ENCODE measurements at regions not wholly inside any gene's neighbourhood (a gene's known extent, or its start where the extent isn't known, plus 50 kb on each side); places are given as distances from the start of the nearest gene placed in this dataset.

- TF ChIP-seq CTCF (IDR thresholded peaks at IDR 0.05; ENCODE audit: insufficient read depth, low read depth, low read length, missing control alignments): no peak
- DNase-seq (ENCODE audit: low read depth): no peak
- H3K4me3 ChIP-seq (ENCODE audit: low read depth, low read length): no peak overlapping the region
Observed at GRCh38 chr1:87869567-87869966, 540.9 kb downstream of the LMO4 start.

GRCh38 chr1:87872189-87872588 is 543.5 kb downstream of the LMO4 start:
- peak; percentile 21 for DNase-seq (ENCODE audit: low read depth)
- no peak overlapping the region for H3K4me3 ChIP-seq (ENCODE audit: low read depth, low read length)
- TF ChIP-seq CTCF (IDR thresholded peaks at IDR 0.05; ENCODE audit: insufficient read depth, low read depth, low read length, missing control alignments): no peak

- no peak for DNase-seq (ENCODE audit: low read depth)
- TF ChIP-seq CTCF (IDR thresholded peaks at IDR 0.05; ENCODE audit: insufficient read depth, low read depth, low read length, missing control alignments): no peak
- H3K4me3 ChIP-seq (ENCODE audit: low read depth, low read length): no peak overlapping the region
Observed at GRCh38 chr1:87872692-87873091, 544.0 kb downstream of the LMO4 start.

- DNase-seq (ENCODE audit: low read depth): no peak
- no peak for TF ChIP-seq CTCF (IDR thresholded peaks at IDR 0.05; ENCODE audit: insufficient read depth, low read depth, low read length, missing control alignments)
- no peak overlapping the region for H3K4me3 ChIP-seq (ENCODE audit: low read depth, low read length)
Observed at GRCh38 chr1:87878873-87879272, 550.2 kb downstream of the LMO4 start.

GRCh38 chr1:87880098-87880760 is 551.5 kb downstream of the LMO4 start:
- DNase-seq (ENCODE audit: low read depth): no peak
- TF ChIP-seq CTCF (IDR thresholded peaks at IDR 0.05; ENCODE audit: insufficient read depth, low read depth, low read length, missing control alignments): no peak
- no peak overlapping the region for H3K4me3 ChIP-seq (ENCODE audit: low read depth, low read length)

- no peak for TF ChIP-seq CTCF (IDR thresholded peaks at IDR 0.05; ENCODE audit: insufficient read depth, low read depth, low read length, missing control alignments)
- no peak overlapping the region for H3K4me3 ChIP-seq (ENCODE audit: low read depth, low read length)
- no peak for DNase-seq (ENCODE audit: low read depth)
Observed at GRCh38 chr1:87880764-87881163, 552.1 kb downstream of the LMO4 start.

- DNase-seq (ENCODE audit: low read depth): no peak
- TF ChIP-seq CTCF (IDR thresholded peaks at IDR 0.05; ENCODE audit: insufficient read depth, low read depth, low read length, missing control alignments): no peak
- H3K4me3 ChIP-seq (ENCODE audit: low read depth, low read length): no peak overlapping the region
Observed at GRCh38 chr1:87883906-87884305, 555.2 kb downstream of the LMO4 start.
